Endothelial cell of umbilical vein (primary cell): ENCODE measurements at regions not wholly inside any gene's neighbourhood (a gene's known extent, or its start where the extent isn't known, plus 50 kb on each side); places are given as distances from the start of the nearest gene placed in this dataset.

Source experiments
- BruUV-seq: library from RNA; stranded (reverse); fragments of 400-500 nt; replicated peaks from 2 replicates; lab custom pipeline; 2021; lab: Mats Ljungman, UMichigan
- CTCF ChIA-PET: fragments of 300-600, 350-600 bp; sonication (Branson Sonifier 250); formaldehyde crosslinking; loops from one replicate; lab custom pipeline; 2021; ENCODE audit warnings: antibody characterized with exemption, inconsistent platforms; lab: Charles Lee
- POLR2A ChIA-PET: fragments of 300-600, 350-600 bp; sonication (Branson Sonifier 250); formaldehyde crosslinking; loops from one replicate; lab custom pipeline; 2021; ENCODE audit warnings: antibody characterized with exemption, inconsistent platforms; lab: Charles Lee
- DNase-seq: peaks from one replicate; pipeline ENCODE4 v3.0.0-alpha.2; 2011; ENCODE audit warnings: low read depth, low spot score
- FAIRE-seq: peaks from 2 replicates; lab custom pipeline; 2011; peaks lifted over from hg19 to GRCh38; lab: Jason Lieb, UNC
- H2AFZ ChIP-seq: 2 replicates; pipeline ENCODE4 v1.6.0; 2012; ENCODE audit warnings: low read depth, low read length, control low read depth, inconsistent platforms
- H3K27ac ChIP-seq: 2 replicates; pipeline ENCODE4 v1.5.1; 2011; ENCODE audit warnings: low read depth, mild to moderate bottlenecking, control low read depth, low read length, moderate library complexity; ENCODE audit not compliant: insufficient read depth
- H3K27me3 ChIP-seq, 2 experiments: 2 replicates each; pipeline versions ENCODE4 v1.6.0 to v1.6.1; 2011; ENCODE audit warnings: low read length in 2 of 2, mixed read lengths in 1 of 2; ENCODE audit not compliant: control insufficient read depth in 2 of 2, insufficient read depth in 2 of 2
- H3K36me3 ChIP-seq, 2 experiments: 2 replicates in 1 of 2; 3 replicates in 1 of 2; pipeline ENCODE4 v1.5.1; 2011; ENCODE audit warnings: low read length in 2 of 2, mild to moderate bottlenecking in 1 of 2, moderate library complexity in 1 of 2; ENCODE audit not compliant: control insufficient read depth in 2 of 2, insufficient read depth in 2 of 2; ENCODE audit errors: extremely low read depth in 1 of 2
- H3K4me1 ChIP-seq: 3 replicates; pipeline ENCODE4 v1.5.1; 2011; ENCODE audit warnings: mild to moderate bottlenecking, low read length; ENCODE audit not compliant: control insufficient read depth, insufficient read depth; ENCODE audit errors: extremely low read depth
- H3K4me2 ChIP-seq: 2 replicates; pipeline ENCODE4 v1.6.1; 2011; ENCODE audit warnings: low read length, control low read depth, mixed read lengths; ENCODE audit not compliant: insufficient read depth
- H3K4me3 ChIP-seq, 3 experiments: fragments of 200-600 bp in 1 of 3; sonication (generic), shearing (Covaris generic) in 1 of 3; replicated peaks in 1 of 3; 2 replicates each; pipeline ENCODE4 v1.5.1; 2011 to 2016; ENCODE audit warnings: control low read depth in 3 of 3, low read length in 3 of 3, mild to moderate bottlenecking in 2 of 3, inconsistent platforms in 1 of 3, low read depth in 1 of 3, moderate library complexity in 1 of 3; ENCODE audit not compliant: insufficient read depth in 1 of 3
- H3K79me2 ChIP-seq: 2 replicates; pipeline ENCODE4 v1.6.0; 2012; ENCODE audit warnings: low read length, inconsistent platforms; ENCODE audit not compliant: control insufficient read depth, insufficient read depth
- H3K9ac ChIP-seq: replicated peaks from 2 replicates; pipeline ENCODE3; 2011; ENCODE audit warnings: low read length, control low read depth; ENCODE audit not compliant: insufficient read depth; ENCODE audit errors: extremely low read depth
- H3K9me1 ChIP-seq: replicated peaks from 3 replicates; pipeline ENCODE4 v1.6.0; 2011; ENCODE audit warnings: mild to moderate bottlenecking, low read length; ENCODE audit not compliant: control insufficient read depth, insufficient read depth; ENCODE audit errors: extremely low read depth
- H3K9me3 ChIP-seq: replicated peaks from 2 replicates; pipeline ENCODE4 v1.5.1; 2012; ENCODE audit warnings: low read length, inconsistent platforms; ENCODE audit not compliant: control insufficient read depth, insufficient read depth
- H4K20me1 ChIP-seq: replicated peaks from 2 replicates; pipeline ENCODE3; 2011; ENCODE audit warnings: mild to moderate bottlenecking, low read length; ENCODE audit not compliant: control insufficient read depth, insufficient read depth; ENCODE audit errors: extremely low read depth
- EZH2 ChIP-seq: IDR thresholded peaks from 2 replicates; pipeline ENCODE4 v1.6.1; 2012; ENCODE audit warnings: borderline replicate concordance, low read depth, mild to moderate bottlenecking, moderate library complexity, low read length, inconsistent platforms; ENCODE audit not compliant: severe bottlenecking
- FOS ChIP-seq: IDR thresholded peaks from 2 replicates; pipeline ENCODE4 v1.6.1; 2011; ENCODE audit warnings: mild to moderate bottlenecking, low read length, moderate library complexity, borderline replicate concordance; ENCODE audit not compliant: insufficient read depth
- POLR2A ChIP-seq: IDR thresholded peaks from 2 replicates; pipeline ENCODE4 v1.6.1; 2012; ENCODE audit warnings: low read depth, mild to moderate bottlenecking, control low read depth, low read length
- POLR2AphosphoS5 ChIP-seq: IDR thresholded peaks from 2 replicates; pipeline ENCODE4 v1.6.1; 2012; ENCODE audit warnings: low read depth, mild to moderate bottlenecking, control low read depth, low read length, moderate library complexity; ENCODE audit not compliant: insufficient read depth
- dilution Hi-C: fragments of 300-500 bp; cut with MboI; formaldehyde crosslinking; loops from one replicate; pipeline ENCODE4 v1.15.0; 2019; ENCODE audit warnings: low sequenced_read_pairs; ENCODE audit not compliant: extremely low pct_ligation_motif_present
- intact Hi-C: fragments of 100-400 bp; cut with micrococcal nuclease; formaldehyde crosslinking; loops from one replicate; pipeline ENCODE4 v1.10.0; 2022
- TF ChIP-seq, protein P1 (sequence below): IDR thresholded peaks from 2 replicates; pipeline ENCODE4 v1.6.1; 2011; ENCODE audit not compliant: insufficient read depth, insufficient read length

DNA sequence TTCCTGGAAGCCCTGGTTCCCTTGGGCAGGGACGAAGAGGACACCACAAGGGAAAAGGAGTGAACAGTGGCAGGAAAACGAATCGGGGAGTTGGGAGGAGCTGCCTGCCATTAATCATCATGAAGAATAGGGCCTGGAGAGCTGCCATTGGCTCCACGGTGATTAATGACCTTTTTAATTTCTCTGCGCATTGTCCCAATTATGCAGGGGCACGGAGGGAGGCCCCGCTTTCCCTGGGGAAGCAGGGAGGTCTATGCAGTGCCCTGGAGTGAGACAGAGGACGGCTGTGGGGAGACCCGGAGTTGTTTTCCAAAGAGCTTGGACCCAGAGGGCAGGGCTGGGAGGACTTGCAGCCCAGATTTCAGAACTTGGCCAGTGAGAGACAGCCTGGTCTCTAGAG lies 338.9 kb upstream of the C16orf82 start:
- no TSS peak for BruUV-seq
- ChIA-PET CTCF (no interaction called here), POLR2A (interaction anchor here (0.6 kb wide), 1 partner anchor 1023 kb away, joined by 3 read pairs; no protein-coding TSS in a partner anchor)
- Histone ChIP-seq H3K79me2 (no peaks in the 10 kb centered on the region), H3K4me3 (no peak overlapping the region), H3K27ac (no peak overlapping the region), H3K36me3 (no peaks in the 10 kb centered on the region), H3K4me2 (no peak overlapping the region), H4K20me1 (no peaks in the 10 kb centered on the region), H3K9me3 (peaks cover 4% of the 10 kb centered on the region), H3K9ac (no peak overlapping the region), H3K4me1 (no peaks in the 10 kb centered on the region), H3K9me1 (no peaks in the 10 kb centered on the region), H3K27me3 (no peaks in the 10 kb centered on the region), H2AFZ (no peak overlapping the region)
- no peak for DNase-seq
- FAIRE-seq = no peak
- no peak for TF ChIP-seq FOS
- TF ChIP-seq EZH2 = no peak
- no peak for TF ChIP-seq POLR2AphosphoS5
- intact Hi-C loops = no loop called here
- dilution Hi-C loops = no loop called here

- no peaks in the 10 kb centered on the region for H3K4me1 ChIP-seq
- no peak overlapping the region for H3K4me3 ChIP-seq
- no peaks in the 10 kb centered on the region for H3K36me3 ChIP-seq
- FAIRE-seq = no peak
- CTCF ChIA-PET = no interaction called here
- POLR2A ChIA-PET = no interaction called here
- H3K9me1 ChIP-seq = no peaks in the 10 kb centered on the region
- no peak for DNase-seq
- H3K9me3 ChIP-seq = peaks cover 2% of the 10 kb centered on the region
- dilution Hi-C loops = no loop called here
- no peak overlapping the region for H2AFZ ChIP-seq
- no peaks in the 10 kb centered on the region for H3K79me2 ChIP-seq
- H3K4me2 ChIP-seq = no peak overlapping the region
- no peak overlapping the region for H3K27ac ChIP-seq
- H3K9ac ChIP-seq = no peak overlapping the region
- intact Hi-C loops = no loop called here
- H4K20me1 ChIP-seq = no peaks in the 10 kb centered on the region
- no peak for TF ChIP-seq POLR2A
- no peak for TF ChIP-seq POLR2AphosphoS5
- TF ChIP-seq, protein P1, sequence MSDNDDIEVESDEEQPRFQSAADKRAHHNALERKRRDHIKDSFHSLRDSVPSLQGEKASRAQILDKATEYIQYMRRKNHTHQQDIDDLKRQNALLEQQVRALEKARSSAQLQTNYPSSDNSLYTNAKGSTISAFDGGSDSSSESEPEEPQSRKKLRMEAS = no peak
- no peaks in the 10 kb centered on the region for H3K27me3 ChIP-seq
- no TSS peak for BruUV-seq
Observed at GRCh38 chr16:26729951-26730541, 336.7 kb upstream of the C16orf82 start.
